PC-3 (cell line): ENCODE measurements at regions not wholly inside any gene's neighbourhood (a gene's known extent, or its start where the extent isn't known, plus 50 kb on each side); places are given as distances from the start of the nearest gene placed in this dataset.

Experiments
- CTCF ChIP-seq: fragments of 300-600 bp; sonication (generic); conservative IDR thresholded peaks from 2 replicates; pipeline ENCODE4 v1.5.1; 2017; ENCODE audit warnings: antibody characterized with exemption, low read depth, mild to moderate bottlenecking, low read length
- EZH2 ChIP-seq: fragments of 300-600 bp; sonication (generic); IDR thresholded peaks from one replicate; pipeline ENCODE4 v1.6.1; 2017; ENCODE audit warnings: antibody characterized with exemption, mild to moderate bottlenecking, low read length; ENCODE audit not compliant: unreplicated experiment

DNA sequence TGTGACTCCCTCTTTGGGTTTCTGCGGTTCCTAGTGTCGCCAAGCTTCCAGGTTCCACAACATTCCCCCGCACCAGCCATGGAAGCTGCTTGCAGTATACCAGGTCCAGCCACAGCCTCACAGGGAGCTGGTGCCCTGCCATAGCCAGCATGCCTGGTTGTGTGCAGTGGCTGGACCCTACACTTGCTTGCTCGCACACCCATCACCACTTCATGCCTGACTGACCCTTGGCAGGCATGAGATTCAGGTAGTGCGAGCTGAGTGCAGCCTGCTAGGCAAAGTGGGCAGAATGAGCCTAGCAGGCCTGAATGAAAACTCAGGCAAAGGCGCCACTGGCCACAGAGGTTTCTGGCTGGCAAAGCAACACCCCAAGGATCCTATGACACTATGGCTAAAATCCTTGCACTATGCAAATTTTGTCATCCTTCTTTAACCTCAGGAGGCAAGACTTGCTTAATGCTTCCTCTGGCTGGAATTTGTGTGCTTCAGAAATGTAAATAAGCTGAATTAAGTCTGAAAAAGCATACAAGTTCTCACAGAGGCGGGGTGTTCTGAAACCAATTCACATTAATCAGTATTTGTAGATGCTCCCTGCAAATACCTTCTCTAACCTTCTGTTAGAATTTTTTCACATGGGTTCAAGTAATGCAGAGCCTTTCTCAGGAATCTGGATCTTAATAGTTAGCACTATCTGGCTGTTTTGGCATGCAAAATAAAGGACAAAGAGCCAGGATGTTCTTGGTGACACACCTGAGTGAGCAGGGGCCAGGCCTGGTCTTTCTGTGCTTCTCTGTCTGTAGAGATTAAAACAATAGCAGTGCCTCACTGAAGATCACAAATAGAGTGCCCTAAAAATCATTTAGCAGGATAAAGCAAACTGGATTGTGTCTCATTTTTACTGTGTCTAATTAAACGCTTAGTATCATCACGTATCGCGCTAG, 256.9 kb downstream of the GPATCH2 start:
- TF ChIP-seq EZH2 (no peak), CTCF (no peak)
